Stimulated activated memory B cell treated with anti-CD40 and anti-IgM and Interleukin-4, amounts not matched to agents 10 μg/mL and 1 μg/mL and 100 μg/mL, for 72 hours (primary cell): ENCODE measurements at regions not wholly inside any gene's neighbourhood (a gene's known extent, or its start where the extent isn't known, plus 50 kb on each side); places are given as distances from the start of the nearest gene placed in this dataset.

Experiments used
- ATAC-seq: fragments of 150-1000 bp; cut with Tn5 transposase; 2 replicates; pipeline ENCODE4 v1.10.0; 2021
- H3K27ac Mint-ChIP-seq: one replicate; pipeline ENCODE4 v1.8.0; 2022; ENCODE audit warnings: mild to moderate bottlenecking, mixed read lengths
- H3K27me3 Mint-ChIP-seq: one replicate; pipeline ENCODE4 v1.8.0; 2022; ENCODE audit warnings: mixed read lengths
- H3K36me3 Mint-ChIP-seq: one replicate; pipeline ENCODE4 v1.8.0; 2022; ENCODE audit warnings: mixed read lengths
- H3K4me1 Mint-ChIP-seq: one replicate; pipeline ENCODE4 v1.8.0; 2022; ENCODE audit warnings: mixed read lengths
- H3K4me3 Mint-ChIP-seq: one replicate; pipeline ENCODE4 v1.8.0; 2022; ENCODE audit warnings: mild to moderate bottlenecking, moderate library complexity, mixed read lengths
- H3K9me3 Mint-ChIP-seq: one replicate; pipeline ENCODE4 v1.8.0; 2022; ENCODE audit warnings: mixed read lengths

GRCh38 chr12:94033101-94033500 lies 115.3 kb upstream of the PLXNC1 start:
- ATAC-seq = no peak
- H3K4me1 Mint-ChIP-seq = no peaks in the 10 kb centered on the region
- H3K36me3 Mint-ChIP-seq = no peaks in the 10 kb centered on the region
- no peaks in the 10 kb centered on the region for H3K9me3 Mint-ChIP-seq
- no peak overlapping the region for H3K4me3 Mint-ChIP-seq
- no peak overlapping the region for H3K27ac Mint-ChIP-seq
- peaks cover 52% of the 10 kb centered on the region for H3K27me3 Mint-ChIP-seq

DNA sequence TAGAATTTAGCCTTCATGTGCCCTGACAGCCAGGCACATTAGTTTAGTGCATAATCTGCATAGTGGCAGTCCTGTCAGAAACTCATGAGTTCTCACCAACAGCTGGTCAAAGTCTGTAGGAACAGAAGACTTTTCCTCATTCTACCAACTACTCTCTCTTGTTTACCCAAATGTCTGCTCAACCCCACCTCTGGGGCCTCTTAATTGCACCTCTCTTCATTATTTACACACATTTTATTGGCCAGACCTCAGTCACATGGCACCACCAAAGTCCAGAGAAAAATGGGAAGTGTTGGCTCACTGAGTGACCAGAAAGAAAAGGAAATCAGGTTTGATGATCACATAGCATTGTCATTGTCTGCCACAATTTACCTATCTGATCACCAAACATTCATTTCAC lies 114.6 kb upstream of the PLXNC1 start:
- Mint-ChIP-seq H3K9me3 (no peaks in the 10 kb centered on the region), H3K27me3 (peaks cover 45% of the 10 kb centered on the region)

DNA sequence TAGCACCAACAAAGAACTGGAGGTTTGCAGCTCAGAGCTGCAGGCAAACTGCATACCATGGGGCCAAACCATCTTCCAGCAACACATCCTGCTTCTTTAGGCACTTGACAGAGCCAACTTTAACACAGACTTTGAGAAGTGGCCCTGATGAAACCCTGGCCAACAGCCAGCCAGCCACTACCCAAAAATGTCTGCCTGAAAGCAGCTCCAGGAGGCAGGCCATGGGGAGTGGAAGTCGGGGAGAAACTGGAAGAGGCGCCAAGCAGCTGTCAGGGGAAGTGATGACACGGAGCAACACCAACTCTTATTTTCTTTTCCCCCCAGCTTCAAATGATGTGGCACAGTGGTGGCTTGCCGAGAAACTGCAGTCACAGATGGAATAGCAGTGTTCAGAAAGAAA lies 110.9 kb upstream of the PLXNC1 start:
- H3K4me3 Mint-ChIP-seq = no peak overlapping the region
- H3K4me1 Mint-ChIP-seq = no peaks in the 10 kb centered on the region
- H3K9me3 Mint-ChIP-seq = peaks cover 4% of the 10 kb centered on the region
- H3K27me3 Mint-ChIP-seq = peaks cover 19% of the 10 kb centered on the region
- no peaks in the 10 kb centered on the region for H3K36me3 Mint-ChIP-seq
- ATAC-seq = no peak
- no peak overlapping the region for H3K27ac Mint-ChIP-seq

More for the DNA sequence above, 114.6 kb upstream of the PLXNC1 start:
- ATAC-seq = no peak
- Mint-ChIP-seq H3K4me1 (no peaks in the 10 kb centered on the region), H3K4me3 (no peak overlapping the region), H3K27ac (no peak overlapping the region), H3K36me3 (no peaks in the 10 kb centered on the region)

- H3K36me3 Mint-ChIP-seq = no peaks in the 10 kb centered on the region
- peaks cover 4% of the 10 kb centered on the region for H3K9me3 Mint-ChIP-seq
- H3K4me1 Mint-ChIP-seq = no peaks in the 10 kb centered on the region
- peaks cover 11% of the 10 kb centered on the region for H3K27me3 Mint-ChIP-seq
- no peak overlapping the region for H3K4me3 Mint-ChIP-seq
- no peak for ATAC-seq
- no peak overlapping the region for H3K27ac Mint-ChIP-seq
Observed at GRCh38 chr12:94038605-94039004, 109.8 kb upstream of the PLXNC1 start.

DNA sequence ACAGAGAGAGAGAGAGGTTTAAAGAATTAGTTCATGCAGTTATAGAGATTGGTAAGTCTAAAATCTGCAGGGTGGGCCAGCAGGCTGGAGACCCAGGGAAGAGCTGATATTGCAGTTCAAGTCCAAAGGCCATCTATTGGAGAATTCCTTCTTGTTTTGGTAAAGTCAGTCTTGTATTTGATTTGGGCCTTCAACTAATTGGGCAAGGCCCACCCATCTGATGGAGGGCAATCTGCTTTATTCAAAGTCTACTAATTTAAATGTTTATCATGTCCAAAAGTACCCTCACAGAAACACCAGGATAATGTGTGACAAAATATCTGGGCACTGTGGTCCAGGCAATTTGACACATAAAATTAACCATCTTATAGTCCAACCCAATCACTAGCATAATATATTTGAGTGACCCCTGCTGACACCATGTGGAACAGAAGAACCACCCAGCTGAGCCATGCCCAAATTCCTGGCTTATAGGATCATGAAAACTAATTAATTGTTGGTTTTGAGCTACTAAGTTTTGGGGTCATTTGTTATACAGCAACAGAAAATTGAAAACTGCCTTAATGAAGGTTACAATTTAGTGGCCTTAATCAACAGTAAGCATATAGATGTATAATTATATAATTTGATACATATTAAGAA lies 109.1 kb upstream of the PLXNC1 start:
- no peaks in the 10 kb centered on the region for H3K4me1 Mint-ChIP-seq
- H3K27me3 Mint-ChIP-seq = peaks cover 5% of the 10 kb centered on the region
- no peak overlapping the region for H3K27ac Mint-ChIP-seq
- no peak for ATAC-seq
- H3K36me3 Mint-ChIP-seq = no peaks in the 10 kb centered on the region
- no peak overlapping the region for H3K4me3 Mint-ChIP-seq
- peaks cover 4% of the 10 kb centered on the region for H3K9me3 Mint-ChIP-seq

- no peaks in the 10 kb centered on the region for H3K4me1 Mint-ChIP-seq
- peaks cover 4% of the 10 kb centered on the region for H3K9me3 Mint-ChIP-seq
- no peak overlapping the region for H3K27ac Mint-ChIP-seq
- H3K27me3 Mint-ChIP-seq = no peaks in the 10 kb centered on the region
- no peak for ATAC-seq
- no peak overlapping the region for H3K4me3 Mint-ChIP-seq
- H3K36me3 Mint-ChIP-seq = no peaks in the 10 kb centered on the region
Observed at GRCh38 chr12:94039914-94040313, 108.5 kb upstream of the PLXNC1 start.

DNA sequence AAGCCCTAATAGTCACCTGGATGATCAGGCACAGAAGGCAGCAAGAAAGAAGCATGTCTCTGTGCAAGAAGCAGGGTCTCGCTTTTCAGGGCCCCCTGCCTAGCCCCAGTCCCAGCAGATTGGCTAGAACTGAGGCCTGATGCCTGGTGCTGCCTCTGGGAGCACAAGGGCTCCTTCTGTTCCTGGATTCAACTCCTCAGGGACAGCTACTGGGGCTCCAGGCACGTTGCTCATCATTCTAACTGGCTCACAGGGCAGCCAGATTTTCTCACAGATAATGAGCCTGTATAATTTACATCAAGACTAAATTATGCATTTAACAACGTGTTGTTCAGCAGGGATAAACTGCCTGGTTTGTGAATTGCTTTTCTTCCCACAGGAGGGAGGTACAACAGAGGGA lies 106.5 kb upstream of the PLXNC1 start:
- ATAC-seq = no peak
- no peaks in the 10 kb centered on the region for H3K36me3 Mint-ChIP-seq
- peaks cover 4% of the 10 kb centered on the region for H3K9me3 Mint-ChIP-seq
- H3K27me3 Mint-ChIP-seq = no peaks in the 10 kb centered on the region
- H3K27ac Mint-ChIP-seq = no peak overlapping the region
- no peaks in the 10 kb centered on the region for H3K4me1 Mint-ChIP-seq
- H3K4me3 Mint-ChIP-seq = no peak overlapping the region

- H3K36me3 Mint-ChIP-seq = no peaks in the 10 kb centered on the region
- H3K4me1 Mint-ChIP-seq = no peaks in the 10 kb centered on the region
- no peak for ATAC-seq
- peaks cover 4% of the 10 kb centered on the region for H3K9me3 Mint-ChIP-seq
- no peak overlapping the region for H3K4me3 Mint-ChIP-seq
- H3K27ac Mint-ChIP-seq = no peak overlapping the region
- no peaks in the 10 kb centered on the region for H3K27me3 Mint-ChIP-seq
Observed at GRCh38 chr12:94042321-94042720, 106.1 kb upstream of the PLXNC1 start.

DNA sequence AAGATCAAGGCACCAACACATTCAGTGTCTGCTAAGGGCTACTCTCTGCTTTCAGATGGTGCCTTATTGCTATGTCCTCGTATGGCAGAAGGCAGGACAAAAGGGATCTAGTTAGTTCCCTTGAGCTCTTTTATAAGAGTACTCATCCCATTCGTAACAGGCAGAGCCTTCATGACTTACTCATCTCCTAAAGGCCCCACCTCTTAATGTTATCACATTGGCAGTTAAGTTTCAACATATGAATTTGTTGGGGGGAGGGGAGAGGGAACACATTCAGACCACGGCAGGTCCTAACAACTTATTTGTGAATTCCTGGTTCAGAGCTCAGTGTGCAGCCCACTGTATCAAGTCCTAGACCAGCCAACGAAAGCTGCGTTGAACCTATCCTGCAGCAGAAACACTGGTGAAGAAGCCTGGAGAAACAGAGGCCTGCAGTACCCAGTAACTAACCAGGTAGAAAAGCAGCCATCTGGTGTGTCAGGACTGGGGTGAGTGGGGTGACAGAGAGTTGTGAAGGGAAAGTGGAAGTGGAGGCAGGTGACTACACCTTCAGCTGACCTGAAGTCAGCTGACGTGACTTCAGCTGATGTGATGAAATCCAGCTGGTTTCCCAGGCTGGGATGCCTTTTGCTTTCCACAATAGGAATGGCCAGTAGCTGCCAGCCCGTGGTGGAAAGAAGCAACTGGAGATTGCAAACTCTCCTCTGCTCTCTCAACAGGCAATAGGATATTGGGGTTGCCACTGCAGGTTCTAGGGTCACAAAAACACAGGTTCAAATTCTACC lies 101.6 kb upstream of the PLXNC1 start:
- ATAC-seq = no peak
- Mint-ChIP-seq H3K4me1 (no peaks in the 10 kb centered on the region), H3K27ac (no peak overlapping the region), H3K9me3 (peaks cover 7% of the 10 kb centered on the region), H3K27me3 (peaks cover 14% of the 10 kb centered on the region), H3K4me3 (no peak overlapping the region), H3K36me3 (no peaks in the 10 kb centered on the region)

- Mint-ChIP-seq H3K4me3 (no peak overlapping the region), H3K27ac (no peak overlapping the region), H3K4me1 (no peaks in the 10 kb centered on the region), H3K36me3 (no peaks in the 10 kb centered on the region), H3K9me3 (peaks cover 7% of the 10 kb centered on the region), H3K27me3 (peaks cover 16% of the 10 kb centered on the region)
- ATAC-seq = peak; percentile 22
Observed at GRCh38 chr12:94047781-94048567, 100.4 kb upstream of the PLXNC1 start.

DNA sequence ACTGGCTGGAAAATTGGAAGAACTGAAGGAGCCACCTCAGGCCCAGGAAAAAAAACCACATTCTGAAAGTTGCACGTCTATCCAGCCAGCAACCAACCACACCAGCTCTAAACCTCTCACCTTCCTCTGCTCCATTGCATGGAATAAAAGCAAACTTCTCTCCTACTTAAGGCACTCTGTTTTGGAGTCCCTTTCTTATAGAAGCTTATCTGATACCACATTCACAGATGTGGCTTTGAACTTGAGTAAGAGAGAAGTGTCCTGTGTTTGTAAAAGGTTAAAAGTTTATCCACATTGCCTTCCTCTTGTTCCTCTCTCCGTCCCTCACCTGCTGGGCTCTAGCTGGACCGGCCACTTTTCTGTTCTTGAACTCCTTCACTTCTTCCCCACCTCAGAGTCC lies 99.6 kb upstream of the PLXNC1 start:
- Mint-ChIP-seq H3K4me1 (no peaks in the 10 kb centered on the region), H3K9me3 (peaks cover 7% of the 10 kb centered on the region), H3K27ac (no peak overlapping the region), H3K4me3 (no peak overlapping the region), H3K27me3 (peaks cover 16% of the 10 kb centered on the region), H3K36me3 (no peaks in the 10 kb centered on the region)
- ATAC-seq = no peak

DNA sequence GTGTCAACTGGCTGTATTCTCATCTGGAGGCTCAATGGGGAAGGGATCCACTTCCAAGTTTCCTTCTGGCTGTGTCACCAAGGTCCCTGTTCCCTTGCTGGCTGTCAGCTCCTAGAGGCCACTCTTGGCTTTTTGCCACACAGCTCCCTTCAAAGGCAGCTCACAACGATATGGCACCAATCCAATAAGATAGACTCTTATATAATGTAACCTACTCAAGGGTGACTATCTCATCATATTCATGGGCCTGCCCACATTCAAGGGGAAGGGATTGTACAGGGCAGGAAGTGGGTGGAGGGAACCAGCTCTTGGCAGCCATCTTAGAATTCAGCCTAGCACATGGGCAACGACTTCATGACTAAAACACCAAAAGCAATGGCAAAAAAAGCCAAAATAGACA lies 98.7 kb upstream of the PLXNC1 start:
- Mint-ChIP-seq H3K9me3 (peaks cover 7% of the 10 kb centered on the region), H3K27me3 (peaks cover 16% of the 10 kb centered on the region), H3K4me3 (no peak overlapping the region), H3K4me1 (no peaks in the 10 kb centered on the region), H3K27ac (no peak overlapping the region), H3K36me3 (no peaks in the 10 kb centered on the region)
- no peak for ATAC-seq

GRCh38 chr12:94053676-94054075 lies 94.7 kb upstream of the PLXNC1 start:
- Mint-ChIP-seq H3K27me3 (peaks cover 25% of the 10 kb centered on the region), H3K27ac (no peak overlapping the region), H3K4me1 (no peaks in the 10 kb centered on the region), H3K4me3 (no peak overlapping the region), H3K9me3 (peaks cover 7% of the 10 kb centered on the region), H3K36me3 (no peaks in the 10 kb centered on the region)
- no peak for ATAC-seq

- Mint-ChIP-seq H3K27ac (no peak overlapping the region), H3K4me3 (no peak overlapping the region), H3K27me3 (peaks cover 43% of the 10 kb centered on the region), H3K36me3 (no peaks in the 10 kb centered on the region), H3K4me1 (no peaks in the 10 kb centered on the region), H3K9me3 (peaks cover 3% of the 10 kb centered on the region)
- no peak for ATAC-seq
Observed at GRCh38 chr12:94055528-94055927, 92.8 kb upstream of the PLXNC1 start.

DNA sequence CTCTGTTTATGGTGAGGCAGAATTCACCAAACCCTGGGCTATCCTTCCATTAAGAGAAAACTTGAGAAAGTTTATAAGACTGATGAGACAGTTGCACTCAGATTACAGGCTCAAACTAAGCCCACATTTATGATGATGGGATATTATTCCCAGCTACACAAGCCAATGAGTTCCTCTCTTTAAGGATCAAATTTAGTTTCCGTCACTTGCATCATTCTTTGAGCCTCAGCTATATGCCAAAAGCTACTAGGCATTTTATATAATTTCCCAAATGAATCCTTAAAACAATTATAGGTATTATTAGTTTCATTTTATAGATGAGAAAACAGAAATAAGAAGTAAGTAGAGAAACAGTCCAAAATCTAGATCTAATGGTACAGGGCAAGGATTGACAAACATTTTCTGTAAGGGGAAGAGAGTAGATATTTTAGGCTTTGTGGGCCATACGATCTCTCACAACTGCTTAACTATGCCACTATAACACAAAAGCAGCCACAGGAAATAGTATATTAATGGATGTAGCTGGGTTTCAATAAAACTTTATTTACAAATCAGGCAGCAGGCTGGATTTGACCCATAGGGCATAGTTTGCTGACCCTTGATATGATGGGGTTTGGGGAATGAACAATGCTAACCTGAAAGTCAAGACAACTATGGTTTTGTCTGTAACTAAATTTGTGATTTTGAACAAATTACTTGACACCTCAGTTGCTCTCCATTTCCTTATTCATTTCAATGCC lies 91.8 kb upstream of the PLXNC1 start:
- Mint-ChIP-seq H3K4me1 (no peaks in the 10 kb centered on the region), H3K27me3 (peaks cover 34% of the 10 kb centered on the region), H3K4me3 (no peak overlapping the region), H3K27ac (no peak overlapping the region), H3K36me3 (no peaks in the 10 kb centered on the region), H3K9me3 (no peaks in the 10 kb centered on the region)
- no peak for ATAC-seq
